Gastroesophageal sphincter (tissue), 4 donors: ENCODE measurements at regions not wholly inside any gene's neighbourhood (a gene's known extent, or its start where the extent isn't known, plus 50 kb on each side); places are given as distances from the start of the nearest gene placed in this dataset.

Experiments used
- ATAC-seq: fragments of 150-250 bp; one replicate; pipeline ENCODE4 v1.9.1; 2016; ENCODE audit warnings: mild to moderate bottlenecking, moderate library complexity
- H3K27ac ChIP-seq, 4 donors: fragments of 200-600 bp; sonication (generic) in 3 of 4; 1 replicate in 3 of 4; 2 replicates in 1 of 4; pipeline ENCODE4 v1.5.1; 2016 to 2019
- H3K27me3 ChIP-seq: fragments of 200-600 bp; sonication (generic); one replicate; pipeline ENCODE4 v1.5.1; 2019
- H3K36me3 ChIP-seq, 2 donors: fragments of 200-600 bp; sonication (generic); one replicate each; pipeline ENCODE4 v1.5.1; 2019; ENCODE audit warnings: control low read depth in 1 of 2
- H3K4me1 ChIP-seq, 3 donors: fragments of 200-600 bp; sonication (generic); 1 replicate in 2 of 3; 2 replicates in 1 of 3; pipeline ENCODE4 v1.5.1; 2016 to 2019; ENCODE audit warnings: control low read depth in 2 of 3
- H3K4me3 ChIP-seq, 2 donors: fragments of 200-600 bp; sonication (generic); one replicate each; pipeline ENCODE4 v1.5.1; 2019; ENCODE audit warnings: mild to moderate bottlenecking in 1 of 2, moderate library complexity in 1 of 2
- H3K9me3 ChIP-seq, 3 donors: fragments of 200-600 bp; sonication (generic); one replicate each; pipeline ENCODE4 v1.5.1; 2017 to 2019; ENCODE audit warnings: control low read depth in 2 of 3
- EP300 ChIP-seq: sonication (generic); formaldehyde crosslinking; IDR thresholded peaks from one replicate; pipeline ENCODE4 v1.6.1; 2017; ENCODE audit warnings: antibody characterized with exemption, mild to moderate bottlenecking
- POLR2A ChIP-seq, 2 donors: fragments of 450-650 bp; IDR thresholded peaks; one replicate each; pipeline ENCODE4 v1.6.1; 2017; ENCODE audit warnings: antibody characterized with exemption in 2 of 2, mild to moderate bottlenecking in 2 of 2, moderate library complexity in 1 of 2
- POLR2AphosphoS5 ChIP-seq: sonication (generic); formaldehyde crosslinking; IDR thresholded peaks from one replicate; pipeline ENCODE4 v1.6.1; 2017; ENCODE audit warnings: antibody characterized with exemption
- WGBS, 2 donors: methylation state at CpG; one replicate each; pipeline ENCODE4 v1.1.5; 2018; ENCODE audit warnings: low coverage in 1 of 2; 5-methylcytosine and 5-hydroxymethylcytosine counted together
- TF ChIP-seq, protein P1 (sequence below), 4 experiments: fragments of 200-600 bp in 2 of 4; fragments of 450-650 bp in 2 of 4; sonication (generic) in 1 of 4; IDR thresholded peaks; one replicate each; pipeline ENCODE4 v1.5.1; 2017 to 2019; ENCODE audit warnings: antibody characterized with exemption in 4 of 4, mild to moderate bottlenecking in 2 of 4, moderate library complexity in 2 of 4

GRCh38 chr1:219041141-219041540, 132.5 kb upstream of the LYPLAL1 start:
- Histone ChIP-seq H3K4me3 (no peak overlapping the region), H3K27ac (no peak overlapping the region), H3K27me3 (no peaks in the 10 kb centered on the region), H3K36me3 (no peaks in the 10 kb centered on the region), H3K9me3 (no peaks in the 10 kb centered on the region), H3K4me1 (no peaks in the 10 kb centered on the region)
- no peak for TF ChIP-seq EP300
- TF ChIP-seq POLR2AphosphoS5: no peak
- TF ChIP-seq, protein P1, sequence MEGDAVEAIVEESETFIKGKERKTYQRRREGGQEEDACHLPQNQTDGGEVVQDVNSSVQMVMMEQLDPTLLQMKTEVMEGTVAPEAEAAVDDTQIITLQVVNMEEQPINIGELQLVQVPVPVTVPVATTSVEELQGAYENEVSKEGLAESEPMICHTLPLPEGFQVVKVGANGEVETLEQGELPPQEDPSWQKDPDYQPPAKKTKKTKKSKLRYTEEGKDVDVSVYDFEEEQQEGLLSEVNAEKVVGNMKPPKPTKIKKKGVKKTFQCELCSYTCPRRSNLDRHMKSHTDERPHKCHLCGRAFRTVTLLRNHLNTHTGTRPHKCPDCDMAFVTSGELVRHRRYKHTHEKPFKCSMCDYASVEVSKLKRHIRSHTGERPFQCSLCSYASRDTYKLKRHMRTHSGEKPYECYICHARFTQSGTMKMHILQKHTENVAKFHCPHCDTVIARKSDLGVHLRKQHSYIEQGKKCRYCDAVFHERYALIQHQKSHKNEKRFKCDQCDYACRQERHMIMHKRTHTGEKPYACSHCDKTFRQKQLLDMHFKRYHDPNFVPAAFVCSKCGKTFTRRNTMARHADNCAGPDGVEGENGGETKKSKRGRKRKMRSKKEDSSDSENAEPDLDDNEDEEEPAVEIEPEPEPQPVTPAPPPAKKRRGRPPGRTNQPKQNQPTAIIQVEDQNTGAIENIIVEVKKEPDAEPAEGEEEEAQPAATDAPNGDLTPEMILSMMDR (IDR thresholded peaks at IDR 0.05): no peak
- no peak for TF ChIP-seq POLR2A (IDR thresholded peaks at IDR 0.05)
- no peak for ATAC-seq

DNA sequence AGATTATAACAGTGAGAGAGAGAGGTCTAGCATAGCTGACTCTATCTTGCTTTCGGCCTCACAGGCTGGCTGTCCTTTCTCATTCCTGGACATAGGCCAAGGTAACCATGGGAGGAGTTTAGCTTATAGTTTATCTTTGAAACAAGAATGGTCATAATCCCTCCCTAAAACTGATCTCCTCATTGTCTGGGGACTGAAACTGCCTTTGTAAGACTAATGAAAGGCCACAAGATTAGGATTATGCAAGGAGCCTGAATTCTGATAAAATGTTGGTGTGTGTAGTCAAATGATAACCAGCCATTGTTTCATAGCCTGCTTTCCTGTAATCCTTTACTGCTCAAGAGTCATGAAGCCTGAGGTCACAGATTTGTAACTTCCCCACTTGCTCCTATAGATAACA, 131.9 kb upstream of the LYPLAL1 start:
- Histone ChIP-seq H3K9me3 (no peaks in the 10 kb centered on the region), H3K4me3 (no peak overlapping the region), H3K27me3 (no peaks in the 10 kb centered on the region), H3K36me3 (no peaks in the 10 kb centered on the region), H3K4me1 (no peaks in the 10 kb centered on the region), H3K27ac (no peak overlapping the region)
- no peak for ATAC-seq
- TF ChIP-seq POLR2A (IDR thresholded peaks at IDR 0.05): no peak
- TF ChIP-seq, protein P1 (IDR thresholded peaks at IDR 0.05): no peak
- TF ChIP-seq POLR2AphosphoS5: no peak
- no peak for TF ChIP-seq EP300
- WGBS, 2 donors: 44 to 100% methylated on average over 1 of the region's 1 CpG

GRCh38 chr1:219042769-219043168, 130.9 kb upstream of the LYPLAL1 start:
- no peak for ATAC-seq
- Histone ChIP-seq H3K27ac (no peak overlapping the region), H3K9me3 (no peaks in the 10 kb centered on the region), H3K4me3 (no peak overlapping the region), H3K4me1 (no peaks in the 10 kb centered on the region), H3K36me3 (no peaks in the 10 kb centered on the region), H3K27me3 (no peaks in the 10 kb centered on the region)
- TF ChIP-seq, protein P1 (IDR thresholded peaks at IDR 0.05): no peak
- TF ChIP-seq EP300 (no peak), POLR2A (IDR thresholded peaks at IDR 0.05) (no peak), POLR2AphosphoS5 (no peak)
- 75 to 78% methylated on average over 2 of the region's 2 CpGs for WGBS, 2 donors

GRCh38 chr1:219045246-219045645, 128.4 kb upstream of the LYPLAL1 start:
- H3K4me3 ChIP-seq: no peak overlapping the region
- WGBS, 2 donors: 100% methylated on average over 2 to 3 of the region's 3 CpGs
- no peak for ATAC-seq
- H3K27ac ChIP-seq: no peak overlapping the region
- no peaks in the 10 kb centered on the region for H3K27me3 ChIP-seq
- no peaks in the 10 kb centered on the region for H3K4me1 ChIP-seq
- TF ChIP-seq, protein P1 (IDR thresholded peaks at IDR 0.05): no peak
- no peak for TF ChIP-seq POLR2AphosphoS5
- TF ChIP-seq POLR2A (IDR thresholded peaks at IDR 0.05): no peak
- TF ChIP-seq EP300: no peak
- H3K9me3 ChIP-seq: no peaks in the 10 kb centered on the region
- H3K36me3 ChIP-seq: no peaks in the 10 kb centered on the region

GRCh38 chr1:219049501-219049900, 124.2 kb upstream of the LYPLAL1 start:
- WGBS, 2 donors: 23 to 26% methylated on average over 4 of the region's 4 CpGs
- Histone ChIP-seq H3K27ac (no peak overlapping the region), H3K27me3 (no peaks in the 10 kb centered on the region), H3K4me1 (no peaks in the 10 kb centered on the region), H3K36me3 (no peaks in the 10 kb centered on the region), H3K4me3 (no peak overlapping the region), H3K9me3 (no peaks in the 10 kb centered on the region)
- no peak for ATAC-seq
- TF ChIP-seq, protein P1 (IDR thresholded peaks at IDR 0.05): no peak
- TF ChIP-seq POLR2A (IDR thresholded peaks at IDR 0.05) (no peak), EP300 (no peak), POLR2AphosphoS5 (no peak)
